Esophagus muscularis mucosa (tissue), 4 donors: ENCODE measurements at regions not wholly inside any gene's neighbourhood (a gene's known extent, or its start where the extent isn't known, plus 50 kb on each side); places are given as distances from the start of the nearest gene placed in this dataset.

ENCODE experiments used
- EP300 ChIP-seq: sonication (generic); formaldehyde crosslinking; IDR thresholded peaks from one replicate; pipeline ENCODE4 v1.6.1; 2017; ENCODE audit warnings: antibody characterized with exemption
- POLR2A ChIP-seq: fragments of 450-650 bp; IDR thresholded peaks from one replicate; pipeline ENCODE4 v1.6.1; 2017; ENCODE audit warnings: antibody characterized with exemption, moderate library complexity, mild to moderate bottlenecking, low read depth
- POLR2AphosphoS5 ChIP-seq, 2 donors: sonication (generic); formaldehyde crosslinking; IDR thresholded peaks; one replicate each; pipeline ENCODE4 v1.6.1; 2017; ENCODE audit warnings: antibody characterized with exemption in 2 of 2
- TF ChIP-seq, protein P1 (sequence below), 3 experiments: fragments of 200-600 bp in 2 of 3; fragments of 450-650 bp in 1 of 3; sonication (generic) in 2 of 3; IDR thresholded peaks; one replicate each; pipeline ENCODE4 v1.5.1; 2017 to 2019; ENCODE audit warnings: antibody characterized with exemption in 3 of 3, mild to moderate bottlenecking in 2 of 3, moderate library complexity in 1 of 3

DNA sequence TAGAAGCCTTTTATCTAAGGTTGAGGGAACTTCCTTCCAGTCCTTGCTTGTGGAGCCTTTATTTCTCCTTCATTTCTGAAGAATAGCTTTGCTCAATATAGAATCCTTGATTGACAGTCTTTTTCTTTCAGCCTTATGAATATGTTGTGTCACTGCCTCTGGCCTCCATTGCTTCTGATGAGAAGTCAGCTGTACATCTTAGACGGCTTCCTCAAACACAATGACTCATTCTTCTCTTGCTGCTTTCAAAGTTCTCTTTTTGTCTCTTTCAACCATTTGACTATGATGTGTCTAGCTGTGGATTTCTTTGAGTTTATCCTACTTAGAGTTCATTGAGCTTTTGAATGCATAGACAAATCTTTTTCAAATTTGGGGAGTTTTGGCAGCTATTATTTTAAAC is 893.2 kb downstream of the BRD1 start:
- TF ChIP-seq, protein P1, sequence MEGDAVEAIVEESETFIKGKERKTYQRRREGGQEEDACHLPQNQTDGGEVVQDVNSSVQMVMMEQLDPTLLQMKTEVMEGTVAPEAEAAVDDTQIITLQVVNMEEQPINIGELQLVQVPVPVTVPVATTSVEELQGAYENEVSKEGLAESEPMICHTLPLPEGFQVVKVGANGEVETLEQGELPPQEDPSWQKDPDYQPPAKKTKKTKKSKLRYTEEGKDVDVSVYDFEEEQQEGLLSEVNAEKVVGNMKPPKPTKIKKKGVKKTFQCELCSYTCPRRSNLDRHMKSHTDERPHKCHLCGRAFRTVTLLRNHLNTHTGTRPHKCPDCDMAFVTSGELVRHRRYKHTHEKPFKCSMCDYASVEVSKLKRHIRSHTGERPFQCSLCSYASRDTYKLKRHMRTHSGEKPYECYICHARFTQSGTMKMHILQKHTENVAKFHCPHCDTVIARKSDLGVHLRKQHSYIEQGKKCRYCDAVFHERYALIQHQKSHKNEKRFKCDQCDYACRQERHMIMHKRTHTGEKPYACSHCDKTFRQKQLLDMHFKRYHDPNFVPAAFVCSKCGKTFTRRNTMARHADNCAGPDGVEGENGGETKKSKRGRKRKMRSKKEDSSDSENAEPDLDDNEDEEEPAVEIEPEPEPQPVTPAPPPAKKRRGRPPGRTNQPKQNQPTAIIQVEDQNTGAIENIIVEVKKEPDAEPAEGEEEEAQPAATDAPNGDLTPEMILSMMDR (IDR thresholded peaks at IDR 0.05) = no peak
- TF ChIP-seq POLR2AphosphoS5 (IDR thresholded peaks at IDR 0.05) (no peak), POLR2A (no peak), EP300 (no peak)
